ENCODE measurements at regions not wholly inside any gene's neighbourhood (a gene's known extent, or its start where the extent isn't known, plus 50 kb on each side); places are given as distances from the start of the nearest gene placed in this dataset.
A peak's percentile ranks its signal among the peaks of the same experiment; 100 is the strongest.

DNA sequence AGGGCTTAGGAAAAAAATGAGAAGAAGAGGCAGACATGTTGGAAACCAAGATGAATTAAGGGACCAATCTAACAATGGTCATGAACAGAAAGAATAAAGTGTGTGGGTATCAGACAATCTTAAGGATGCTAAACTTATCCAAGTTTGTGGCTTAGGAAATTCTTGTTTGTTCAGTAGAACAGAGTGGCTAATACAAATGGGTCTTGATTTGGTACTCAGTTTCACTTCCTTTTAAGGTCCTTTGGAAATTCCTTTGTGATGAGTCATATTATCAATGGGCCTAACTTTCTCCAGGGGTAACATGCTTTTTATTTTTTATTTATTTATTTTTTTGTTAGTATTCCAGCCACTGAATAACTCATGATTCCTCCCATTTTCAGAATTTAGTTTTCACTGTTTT lies 1154.7 kb upstream of the FLRT2 start:
- H3K9me3 ChIP-seq (replicated peaks in 1 of 3): no peaks in the 10 kb centered on the region
- H3K27ac ChIP-seq: no peak overlapping the region
- TF ChIP-seq, protein P1, sequence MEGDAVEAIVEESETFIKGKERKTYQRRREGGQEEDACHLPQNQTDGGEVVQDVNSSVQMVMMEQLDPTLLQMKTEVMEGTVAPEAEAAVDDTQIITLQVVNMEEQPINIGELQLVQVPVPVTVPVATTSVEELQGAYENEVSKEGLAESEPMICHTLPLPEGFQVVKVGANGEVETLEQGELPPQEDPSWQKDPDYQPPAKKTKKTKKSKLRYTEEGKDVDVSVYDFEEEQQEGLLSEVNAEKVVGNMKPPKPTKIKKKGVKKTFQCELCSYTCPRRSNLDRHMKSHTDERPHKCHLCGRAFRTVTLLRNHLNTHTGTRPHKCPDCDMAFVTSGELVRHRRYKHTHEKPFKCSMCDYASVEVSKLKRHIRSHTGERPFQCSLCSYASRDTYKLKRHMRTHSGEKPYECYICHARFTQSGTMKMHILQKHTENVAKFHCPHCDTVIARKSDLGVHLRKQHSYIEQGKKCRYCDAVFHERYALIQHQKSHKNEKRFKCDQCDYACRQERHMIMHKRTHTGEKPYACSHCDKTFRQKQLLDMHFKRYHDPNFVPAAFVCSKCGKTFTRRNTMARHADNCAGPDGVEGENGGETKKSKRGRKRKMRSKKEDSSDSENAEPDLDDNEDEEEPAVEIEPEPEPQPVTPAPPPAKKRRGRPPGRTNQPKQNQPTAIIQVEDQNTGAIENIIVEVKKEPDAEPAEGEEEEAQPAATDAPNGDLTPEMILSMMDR (IDR thresholded peaks at IDR 0.05): no peak
- TF ChIP-seq POLR2A (IDR thresholded peaks at IDR 0.05): no peak
- DNase-seq: no peak
- intact Hi-C loops (cut with DNase I): no loop called here
- H3K27me3 ChIP-seq: no peaks in the 10 kb centered on the region
- H3K4me3 ChIP-seq: no peak overlapping the region
- H3K36me3 ChIP-seq (replicated peaks in 1 of 2): no peaks in the 10 kb centered on the region
- no peaks in the 10 kb centered on the region for H3K4me1 ChIP-seq (replicated peaks in 1 of 2)

DNA sequence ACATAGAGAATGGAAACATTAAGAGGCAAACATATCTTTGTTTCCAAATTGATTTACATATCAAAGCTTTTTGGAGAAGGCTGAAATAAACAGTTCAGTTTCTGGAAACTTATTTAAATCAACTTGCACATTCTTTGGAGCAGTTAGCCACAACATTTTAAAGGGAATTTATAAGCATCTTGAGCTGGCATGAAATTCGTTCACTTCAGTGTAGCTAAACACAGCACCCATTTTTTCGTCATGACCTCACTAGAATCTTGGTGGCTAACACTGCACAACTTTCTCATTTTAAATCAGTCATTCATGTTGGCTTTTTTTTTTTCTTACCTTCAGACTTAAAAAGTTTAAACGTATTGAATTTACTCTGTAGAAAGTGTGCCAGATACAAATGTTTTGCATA lies 1139.9 kb upstream of the FLRT2 start:
- 41 to 50% (median 44%) methylated on average over 3 of the region's 3 CpGs for WGBS, 4 donors

DNA sequence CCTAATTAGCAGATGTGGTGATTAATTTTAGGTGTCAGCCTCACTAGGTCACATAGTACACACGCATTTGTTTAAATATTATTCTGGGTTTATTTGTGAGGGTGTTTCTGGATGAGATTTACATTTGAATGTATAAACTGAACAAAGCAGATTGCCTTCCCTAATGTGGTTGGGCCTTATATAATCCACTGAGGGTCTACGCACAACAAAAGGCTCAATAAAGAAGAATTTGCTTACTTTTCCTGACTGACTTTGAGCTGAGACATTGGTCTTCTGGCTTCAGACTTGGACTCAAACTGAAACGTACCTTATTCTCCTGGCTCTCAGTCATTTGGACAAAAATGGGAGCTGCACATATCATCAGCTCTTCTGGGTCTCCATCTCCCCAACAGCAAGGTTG lies 1132.3 kb upstream of the FLRT2 start:
- 78 to 93% (median 88%) methylated on average over 3 of the region's 3 CpGs for WGBS, 4 donors
- Histone ChIP-seq H3K27me3 (no peaks in the 10 kb centered on the region), H3K4me3 (no peak overlapping the region), H3K4me1 (replicated peaks in 1 of 2) (no peaks in the 10 kb centered on the region), H3K27ac (no peak overlapping the region), H3K9me3 (replicated peaks in 1 of 3) (no peaks in the 10 kb centered on the region), H3K36me3 (replicated peaks in 1 of 2) (no peaks in the 10 kb centered on the region)
- intact Hi-C loops (cut with DNase I): no loop called here
- DNase-seq: no peak
- no peak for TF ChIP-seq POLR2A (IDR thresholded peaks at IDR 0.05)
- TF ChIP-seq, protein P1 (IDR thresholded peaks at IDR 0.05): no peak

More for the DNA sequence above, 1139.9 kb upstream of the FLRT2 start:
- no peak for TF ChIP-seq POLR2A (IDR thresholded peaks at IDR 0.05)
- TF ChIP-seq, protein P1 (IDR thresholded peaks at IDR 0.05): no peak
- no peaks in the 10 kb centered on the region for H3K4me1 ChIP-seq (replicated peaks in 1 of 2)
- DNase-seq: no peak
- no peaks in the 10 kb centered on the region for H3K9me3 ChIP-seq (replicated peaks in 1 of 3)
- intact Hi-C loops (cut with DNase I): no loop called here
- peak overlapping the region in 1 of 5 donors; percentile 56 for H3K27ac ChIP-seq
- H3K4me3 ChIP-seq: no peak overlapping the region
- H3K27me3 ChIP-seq: no peaks in the 10 kb centered on the region
- H3K36me3 ChIP-seq (replicated peaks in 1 of 2): no peaks in the 10 kb centered on the region

DNA sequence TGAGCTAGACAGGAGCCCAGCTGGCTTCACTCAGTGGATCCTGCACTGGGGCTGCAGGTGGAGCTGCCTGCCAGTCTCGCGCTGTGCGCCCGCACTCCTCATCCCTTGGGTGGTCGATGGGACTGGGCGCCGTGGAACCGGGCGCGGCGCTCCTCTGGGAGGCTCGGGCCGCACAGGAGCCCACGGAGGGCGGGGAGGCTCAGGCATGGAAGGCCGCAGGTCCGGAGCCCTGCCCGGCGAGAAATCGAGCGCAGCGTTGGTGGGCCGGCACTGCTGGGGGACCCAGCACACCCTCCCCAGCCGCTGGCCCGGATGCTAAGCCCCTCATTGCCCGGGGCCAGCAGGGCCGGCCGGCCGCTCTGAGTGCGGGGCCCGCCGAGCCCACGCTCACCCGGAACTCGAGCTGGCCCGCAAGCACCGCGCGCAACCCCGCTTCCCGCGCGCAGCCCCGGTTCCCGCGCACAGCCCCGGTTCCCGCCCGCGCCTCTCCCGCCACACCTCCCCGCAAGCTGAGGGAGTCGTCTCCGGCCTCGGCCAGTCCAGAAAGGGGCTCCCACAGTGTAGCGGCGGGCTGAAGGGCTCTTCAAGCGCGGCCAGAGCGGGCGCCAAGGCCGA lies 1130.5 kb upstream of the FLRT2 start:
- H3K27ac ChIP-seq: no peak overlapping the region
- no peak for TF ChIP-seq POLR2A (IDR thresholded peaks at IDR 0.05)
- TF ChIP-seq, protein P1 (IDR thresholded peaks at IDR 0.05): no peak
- 96 to 98% (median 97%) methylated on average over 36 to 62 of the region's 62 CpGs for WGBS, 4 donors
- no peaks in the 10 kb centered on the region for H3K9me3 ChIP-seq (replicated peaks in 1 of 3)
- H3K4me1 ChIP-seq (replicated peaks in 1 of 2): no peaks in the 10 kb centered on the region
- no peak overlapping the region for H3K4me3 ChIP-seq
- intact Hi-C loops (cut with DNase I): no loop called here
- DNase-seq: no peak
- no peaks in the 10 kb centered on the region for H3K27me3 ChIP-seq
- H3K36me3 ChIP-seq (replicated peaks in 1 of 2): no peaks in the 10 kb centered on the region
